HG02970 (cell line): ENCODE measurements at regions not wholly inside any gene's neighbourhood (a gene's known extent, or its start where the extent isn't known, plus 50 kb on each side); places are given as distances from the start of the nearest gene placed in this dataset.

Experiments used
- ATAC-seq: cut with Tn5 transposase; IDR thresholded peaks from one replicate; pipeline ENCODE4 v1.9.1; 2021; ENCODE audit warnings: mild to moderate bottlenecking, moderate library complexity, moderate number of reproducible peaks; ENCODE audit not compliant: unreplicated experiment, low FRiP score

DNA sequence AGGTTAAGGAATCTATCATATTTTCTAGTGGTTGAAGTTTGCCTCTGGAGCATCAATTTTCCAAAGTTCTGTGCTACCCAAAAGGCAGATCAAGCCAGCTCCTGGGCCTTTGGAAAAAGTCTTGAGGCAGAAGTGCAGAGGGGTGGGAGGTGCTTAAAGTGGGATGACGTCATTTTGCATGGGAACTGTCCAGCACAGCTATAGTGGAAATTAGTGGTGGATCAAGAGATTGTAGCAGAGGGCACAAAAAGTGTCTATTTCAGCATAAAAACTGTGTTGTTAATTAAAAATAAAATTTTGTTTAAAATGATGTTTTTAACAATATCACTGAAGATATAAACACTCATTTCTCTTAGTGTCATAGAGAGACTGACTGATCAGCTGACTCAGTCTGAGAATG is 221.9 kb downstream of the LRRN1 start:
- no peak for ATAC-seq

DNA sequence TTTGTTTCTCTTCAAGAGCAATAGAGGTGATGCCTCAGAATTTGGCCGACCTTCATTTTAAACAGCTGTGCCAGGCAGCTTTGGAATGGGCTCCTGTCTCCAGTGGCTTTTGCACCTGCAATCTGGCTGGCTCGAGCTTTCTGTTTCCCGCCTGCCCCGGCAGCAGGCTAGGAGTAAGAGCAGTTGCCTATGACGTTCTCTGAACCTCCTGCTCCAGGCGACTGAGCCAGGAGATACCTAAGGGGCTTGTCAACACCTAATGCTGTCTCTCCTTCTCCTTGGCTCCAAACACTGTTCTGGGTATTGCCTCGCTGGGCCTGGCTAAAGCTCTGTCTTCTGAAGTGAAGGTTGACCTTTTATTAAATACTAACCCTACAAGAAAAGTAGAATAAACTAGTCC is 229.9 kb downstream of the LRRN1 start:
- ATAC-seq: no peak

GRCh38 chr3:4030624-4031023 is 231.4 kb downstream of the LRRN1 start:
- no peak for ATAC-seq

- ATAC-seq: no peak
These were observed 234.1 kb downstream of the LRRN1 start for GRCh38 chr3:4033296-4033695.

GRCh38 chr3:4036046-4036445 is 236.8 kb downstream of the LRRN1 start:
- no peak for ATAC-seq

GRCh38 chr3:4038351-4038750 is 239.1 kb downstream of the LRRN1 start:
- no peak for ATAC-seq

DNA sequence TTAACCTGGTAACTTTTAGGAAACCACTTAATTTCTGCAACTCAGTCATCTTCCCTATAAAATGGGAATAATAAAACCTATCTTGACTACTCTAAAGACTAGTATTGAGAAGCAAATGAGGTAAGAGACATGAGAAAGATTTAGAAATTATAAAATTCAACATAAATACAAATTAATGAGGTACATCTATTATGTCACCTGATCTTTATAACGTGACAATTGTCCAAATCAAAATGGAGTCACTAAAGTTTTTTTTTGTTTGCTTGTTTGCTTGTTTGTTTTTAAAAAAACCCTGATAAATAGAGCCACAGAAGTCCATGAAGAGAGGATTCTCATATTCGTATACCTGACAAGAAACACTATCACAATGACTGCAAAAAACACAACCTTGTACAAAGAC is 242.8 kb downstream of the LRRN1 start:
- no peak for ATAC-seq

DNA sequence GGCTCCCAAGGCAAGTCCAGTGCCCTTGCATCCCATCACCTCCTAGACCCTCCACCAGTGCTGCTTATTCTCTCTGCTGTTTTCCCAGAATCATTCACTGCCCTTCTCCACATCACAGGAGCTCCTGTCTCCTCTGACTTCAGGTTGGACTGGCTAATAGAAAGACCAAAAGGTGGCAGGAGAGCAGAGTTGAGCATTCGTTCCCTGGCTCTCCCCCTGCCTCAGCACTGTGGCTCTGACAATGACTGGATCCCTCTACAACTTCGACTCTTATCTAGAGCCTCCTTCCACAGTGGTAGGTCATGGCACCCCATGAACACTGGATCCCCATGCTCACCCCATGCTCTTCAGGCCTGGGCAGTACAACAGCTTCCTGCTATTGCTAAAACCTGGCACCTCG is 243.6 kb downstream of the LRRN1 start:
- ATAC-seq: no peak

GRCh38 chr3:4043867-4044575 is 244.8 kb downstream of the LRRN1 start:
- no peak for ATAC-seq

GRCh38 chr3:4044619-4045018 is 245.4 kb downstream of the LRRN1 start:
- ATAC-seq: no peak

- ATAC-seq: no peak
These were observed 246.5 kb downstream of the LRRN1 start for GRCh38 chr3:4045756-4046155.

- no peak for ATAC-seq
These were observed 248.1 kb downstream of the LRRN1 start for GRCh38 chr3:4047366-4047765.

GRCh38 chr3:4052706-4053105 is 250.5 kb upstream of the SETMAR start:
- ATAC-seq: no peak

GRCh38 chr3:4053975-4054374 is 249.2 kb upstream of the SETMAR start:
- no peak for ATAC-seq

- ATAC-seq: no peak
These were observed 243.1 kb upstream of the SETMAR start for GRCh38 chr3:4060064-4060463.

- no peak for ATAC-seq
These were observed 242.6 kb upstream of the SETMAR start for GRCh38 chr3:4060603-4061002.

DNA sequence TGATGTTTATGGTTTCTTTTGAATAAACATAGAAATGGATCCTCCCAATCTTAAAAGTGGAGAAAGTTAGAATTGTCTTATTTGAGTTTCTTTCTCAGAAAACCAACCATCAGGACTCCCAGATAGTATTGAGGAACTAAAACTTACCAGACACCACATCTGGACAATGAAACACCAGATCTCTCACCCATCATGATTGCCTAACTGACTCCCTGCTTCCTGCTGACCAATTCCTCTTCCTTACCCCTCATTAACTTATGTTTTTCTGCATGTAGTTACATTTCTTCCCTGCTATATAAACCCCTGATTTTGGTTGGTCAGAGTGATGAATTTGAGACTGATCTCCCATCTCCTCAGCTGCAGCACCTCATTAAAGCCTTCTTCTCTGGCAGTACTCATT is 242.0 kb upstream of the SETMAR start:
- ATAC-seq: no peak

GRCh38 chr3:4061783-4062360 is 241.3 kb upstream of the SETMAR start:
- ATAC-seq: no peak

DNA sequence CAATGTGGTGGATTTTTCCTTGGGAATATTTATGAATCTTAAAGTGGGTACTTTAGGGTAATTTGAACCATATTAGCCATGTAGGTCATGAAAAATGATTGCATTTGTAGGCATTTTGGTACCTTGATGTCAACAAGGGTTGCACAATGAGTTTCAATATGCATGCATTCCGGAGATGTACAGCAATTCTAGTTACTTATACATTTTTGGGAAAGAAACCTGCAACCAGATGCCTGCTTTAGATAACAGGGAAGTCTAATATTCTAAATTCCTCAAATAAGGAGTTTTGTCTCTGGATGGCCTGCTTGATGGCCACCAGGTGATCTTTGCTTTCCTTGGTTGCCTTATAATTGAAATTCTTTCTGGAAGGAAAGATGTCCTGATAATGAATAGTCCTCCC is 240.5 kb upstream of the SETMAR start:
- no peak for ATAC-seq

DNA sequence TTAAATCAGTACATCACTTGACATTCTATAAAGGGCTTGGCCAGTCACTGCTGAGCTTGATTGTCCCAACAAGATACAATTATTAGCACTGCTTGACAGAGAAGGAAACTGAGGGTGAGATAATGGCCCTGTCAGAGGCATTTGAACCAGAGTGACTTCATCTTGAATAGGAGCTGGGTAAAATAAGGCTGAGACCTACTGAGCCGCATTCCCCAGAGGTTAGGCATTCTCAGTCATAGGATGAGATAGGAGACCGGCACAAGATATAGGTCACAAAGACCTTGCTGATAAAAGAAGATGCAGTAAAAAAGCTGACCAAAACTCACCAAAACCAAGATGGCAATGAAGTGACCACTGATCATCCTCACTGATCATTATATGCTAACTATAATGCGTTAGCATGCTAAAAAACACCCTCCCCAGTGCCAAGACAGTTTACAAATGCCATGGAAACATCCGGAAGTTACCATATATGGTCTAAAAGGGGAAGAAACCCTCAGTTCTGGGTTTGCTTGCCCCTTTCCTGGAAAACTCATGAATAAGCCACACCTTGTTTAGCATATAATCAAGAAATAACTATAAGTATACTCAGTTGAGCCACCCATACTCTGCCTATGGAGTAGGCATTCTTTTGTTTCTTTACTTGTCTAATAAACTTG is 239.1 kb upstream of the SETMAR start:
- ATAC-seq: no peak

GRCh38 chr3:4065085-4065484 is 238.1 kb upstream of the SETMAR start:
- no peak for ATAC-seq

- ATAC-seq: no peak
These were observed 237.6 kb upstream of the SETMAR start for GRCh38 chr3:4065554-4065953.
